LNCAP (cell line): ENCODE measurements at regions not wholly inside any gene's neighbourhood (a gene's known extent, or its start where the extent isn't known, plus 50 kb on each side); places are given as distances from the start of the nearest gene placed in this dataset.

Experiments
- TF ChIP-seq, protein P1 (sequence below): fragments of 450-650 bp; IDR thresholded peaks from 2 replicates; pipeline ENCODE4 v1.5.1; 2017; ENCODE audit warnings: mild to moderate bottlenecking

GRCh38 chr2:121839584-121839983, 84.1 kb downstream of the TSN start:
- TF ChIP-seq, protein P1, sequence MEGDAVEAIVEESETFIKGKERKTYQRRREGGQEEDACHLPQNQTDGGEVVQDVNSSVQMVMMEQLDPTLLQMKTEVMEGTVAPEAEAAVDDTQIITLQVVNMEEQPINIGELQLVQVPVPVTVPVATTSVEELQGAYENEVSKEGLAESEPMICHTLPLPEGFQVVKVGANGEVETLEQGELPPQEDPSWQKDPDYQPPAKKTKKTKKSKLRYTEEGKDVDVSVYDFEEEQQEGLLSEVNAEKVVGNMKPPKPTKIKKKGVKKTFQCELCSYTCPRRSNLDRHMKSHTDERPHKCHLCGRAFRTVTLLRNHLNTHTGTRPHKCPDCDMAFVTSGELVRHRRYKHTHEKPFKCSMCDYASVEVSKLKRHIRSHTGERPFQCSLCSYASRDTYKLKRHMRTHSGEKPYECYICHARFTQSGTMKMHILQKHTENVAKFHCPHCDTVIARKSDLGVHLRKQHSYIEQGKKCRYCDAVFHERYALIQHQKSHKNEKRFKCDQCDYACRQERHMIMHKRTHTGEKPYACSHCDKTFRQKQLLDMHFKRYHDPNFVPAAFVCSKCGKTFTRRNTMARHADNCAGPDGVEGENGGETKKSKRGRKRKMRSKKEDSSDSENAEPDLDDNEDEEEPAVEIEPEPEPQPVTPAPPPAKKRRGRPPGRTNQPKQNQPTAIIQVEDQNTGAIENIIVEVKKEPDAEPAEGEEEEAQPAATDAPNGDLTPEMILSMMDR = no peak; the same call in 1 of the 2 replicates

GRCh38 chr2:121849236-121849635, 93.8 kb downstream of the TSN start:
- TF ChIP-seq, protein P1 = no peak

GRCh38 chr2:121855510-121855909, 100.1 kb downstream of the TSN start:
- TF ChIP-seq, protein P1 = no peak

DNA sequence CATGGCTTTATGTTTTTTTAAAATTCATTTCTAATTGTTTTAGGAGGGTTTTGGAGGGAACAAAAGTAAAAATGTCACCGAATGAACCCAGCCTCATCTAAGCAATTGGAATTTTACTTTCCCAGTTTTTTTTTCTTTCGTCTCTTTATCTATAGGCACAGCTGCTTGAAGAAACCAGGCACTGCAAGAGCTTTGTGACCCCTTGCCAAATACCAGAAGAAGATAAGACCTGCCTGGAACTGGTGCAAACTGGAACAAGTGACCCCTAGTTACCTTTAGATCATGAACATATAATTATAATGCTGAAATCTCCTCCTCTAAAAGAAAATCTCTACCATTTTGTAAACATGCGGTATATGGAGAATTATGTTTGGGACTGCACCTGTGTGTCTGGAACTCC, 100.9 kb downstream of the TSN start:
- TF ChIP-seq, protein P1 = no peak

DNA sequence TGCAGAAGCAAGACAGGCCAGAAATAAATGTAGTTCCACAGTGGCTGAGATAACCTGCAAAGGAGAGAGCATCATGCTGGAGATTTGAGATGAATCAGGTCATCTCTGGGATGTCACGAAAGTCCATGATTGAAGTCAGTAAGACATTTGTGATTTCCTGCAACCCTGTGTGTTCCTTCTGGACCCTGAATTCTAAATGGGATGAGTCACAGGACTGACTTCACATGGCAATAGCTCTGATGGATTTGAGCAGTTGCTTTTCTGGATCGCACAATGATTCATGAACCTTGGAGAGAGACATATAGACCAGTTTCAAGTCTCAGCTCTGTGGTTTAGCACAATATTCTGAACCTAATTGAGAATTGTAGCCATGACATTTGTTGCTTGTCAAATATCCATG, 102.9 kb downstream of the TSN start:
- TF ChIP-seq, protein P1 = no peak

- TF ChIP-seq, protein P1 = no peak
Measured at GRCh38 chr2:121858847-121859246, 103.4 kb downstream of the TSN start.

DNA sequence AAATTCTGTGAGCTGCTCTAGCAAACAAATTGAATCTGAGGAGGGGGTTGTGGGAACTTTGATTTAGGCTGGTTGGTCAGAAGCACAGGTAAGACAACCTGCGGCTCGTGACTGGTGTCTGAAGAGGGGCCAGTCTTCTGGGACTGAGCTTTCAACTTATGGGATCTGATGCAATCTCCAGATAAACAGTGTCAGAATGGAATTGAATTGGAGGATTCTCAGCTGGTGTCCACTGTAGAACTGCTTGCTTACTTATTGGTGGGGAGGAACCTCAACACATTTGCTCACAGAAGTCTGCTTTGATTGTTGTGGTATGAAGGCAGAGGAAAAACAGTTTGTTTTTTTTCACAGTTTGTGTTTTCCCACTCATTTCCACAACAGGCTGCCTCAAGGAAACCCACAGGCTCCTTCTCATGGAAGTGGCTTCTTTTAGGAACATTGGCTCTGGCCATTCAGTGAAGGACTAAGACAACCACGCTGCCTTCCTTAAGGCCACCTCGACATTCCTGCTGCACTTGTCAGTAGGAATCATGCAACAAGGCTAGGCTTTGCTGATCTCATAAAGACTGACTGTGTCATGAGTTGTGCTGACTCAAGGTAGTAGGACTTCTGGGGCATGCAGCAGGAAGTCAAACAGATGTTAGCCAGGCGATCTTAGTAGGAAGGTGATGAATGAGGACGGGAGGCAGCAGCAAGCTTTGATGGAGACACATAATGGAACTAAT, 104.7 kb downstream of the TSN start:
- TF ChIP-seq, protein P1 = no peak
